GM06990 (cell line): ENCODE measurements at regions not wholly inside any gene's neighbourhood (a gene's known extent, or its start where the extent isn't known, plus 50 kb on each side); places are given as distances from the start of the nearest gene placed in this dataset.

Source experiments
- DNase-seq: peaks from one replicate; pipeline ENCODE4 v3.0.0-alpha.2; 2011; ENCODE audit not compliant: insufficient read length; ENCODE audit errors: extremely low read depth
- H3K27me3 ChIP-seq: replicated peaks from 2 replicates; pipeline ENCODE4 v1.6.0; 2011; ENCODE audit warnings: low read length; ENCODE audit not compliant: control insufficient read depth, insufficient read depth
- H3K36me3 ChIP-seq: 2 replicates; pipeline ENCODE4 v1.5.1; 2011; ENCODE audit warnings: low read length; ENCODE audit not compliant: control insufficient read depth, insufficient read depth
- H3K4me3 ChIP-seq: replicated peaks from 2 replicates; pipeline ENCODE4 v1.5.1; 2011; ENCODE audit warnings: low read depth, mild to moderate bottlenecking, control low read depth, low read length
- CTCF ChIP-seq: IDR thresholded peaks from 2 replicates; pipeline ENCODE4 v1.5.1; 2011; ENCODE audit warnings: low read length, control low read depth, mild to moderate bottlenecking, inconsistent platforms; ENCODE audit not compliant: insufficient read depth, poor library complexity, severe bottlenecking

DNA sequence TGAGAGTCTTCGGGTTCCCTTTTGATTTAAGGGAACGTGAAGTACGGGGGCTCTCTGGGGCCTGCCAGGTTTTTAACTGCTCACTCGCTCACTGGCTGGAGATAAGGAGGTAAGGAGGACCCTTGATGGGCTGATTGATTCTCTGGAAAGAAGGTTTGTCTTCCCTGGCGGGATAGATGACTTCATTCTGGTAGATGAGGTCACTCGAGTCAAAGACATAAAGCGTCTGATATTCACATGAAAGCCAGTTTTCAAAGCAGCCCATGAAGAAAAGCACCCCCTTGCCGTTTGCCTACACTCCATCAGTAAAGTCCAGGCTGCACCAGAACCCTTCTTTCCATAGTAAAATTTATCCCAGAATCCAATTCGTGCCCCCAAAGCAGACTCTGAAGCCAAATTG, 233.7 kb upstream of the IRX5 start:
- Histone ChIP-seq H3K36me3 (no peaks in the 10 kb centered on the region), H3K27me3 (no peaks in the 10 kb centered on the region), H3K4me3 (no peak overlapping the region)
- no peak for DNase-seq
- no peak for TF ChIP-seq CTCF

DNA sequence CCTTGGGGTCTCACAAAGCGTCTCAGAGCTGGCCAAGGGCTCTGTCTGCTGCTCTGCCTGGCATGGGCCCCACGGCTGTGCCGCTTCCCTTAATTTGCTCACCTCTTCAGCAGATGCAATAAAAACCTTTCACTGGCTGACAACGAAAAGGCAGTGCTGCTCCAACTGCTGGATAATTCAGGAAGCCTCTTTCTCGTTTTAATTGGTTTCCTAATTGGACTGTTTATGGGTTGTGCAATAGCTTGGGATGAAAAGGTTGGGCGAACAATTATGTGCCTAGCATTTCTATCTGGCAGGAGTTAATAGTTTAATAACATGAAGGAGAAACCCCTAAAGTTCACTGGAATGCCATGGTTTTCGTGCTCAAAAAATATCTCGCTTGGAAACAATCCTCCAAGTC, 234.1 kb upstream of the IRX5 start:
- DNase-seq = no peak
- no peak for TF ChIP-seq CTCF
- Histone ChIP-seq H3K4me3 (no peak overlapping the region), H3K36me3 (no peaks in the 10 kb centered on the region), H3K27me3 (no peaks in the 10 kb centered on the region)

DNA sequence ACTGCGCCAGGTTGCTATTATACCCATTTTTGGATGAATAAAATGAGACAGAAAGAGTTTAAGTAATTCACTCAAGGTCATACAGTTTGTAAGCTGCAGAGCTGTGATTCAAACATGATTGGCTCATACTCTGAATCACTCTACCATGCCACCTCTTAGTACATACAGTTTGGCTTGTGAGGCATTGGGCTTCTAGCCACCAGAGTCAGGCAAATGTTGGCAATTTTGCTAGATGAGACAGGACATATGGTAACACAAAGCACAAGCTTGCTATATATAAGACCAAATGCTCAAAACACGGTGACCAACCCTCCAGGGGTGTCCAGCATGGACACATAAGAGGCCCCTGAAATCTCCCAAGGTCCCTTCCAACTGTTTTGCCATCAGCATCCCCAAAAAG, 236.0 kb upstream of the IRX5 start:
- Histone ChIP-seq H3K27me3 (no peaks in the 10 kb centered on the region), H3K4me3 (no peak overlapping the region), H3K36me3 (no peaks in the 10 kb centered on the region)
- no peak for TF ChIP-seq CTCF
- no peak for DNase-seq

DNA sequence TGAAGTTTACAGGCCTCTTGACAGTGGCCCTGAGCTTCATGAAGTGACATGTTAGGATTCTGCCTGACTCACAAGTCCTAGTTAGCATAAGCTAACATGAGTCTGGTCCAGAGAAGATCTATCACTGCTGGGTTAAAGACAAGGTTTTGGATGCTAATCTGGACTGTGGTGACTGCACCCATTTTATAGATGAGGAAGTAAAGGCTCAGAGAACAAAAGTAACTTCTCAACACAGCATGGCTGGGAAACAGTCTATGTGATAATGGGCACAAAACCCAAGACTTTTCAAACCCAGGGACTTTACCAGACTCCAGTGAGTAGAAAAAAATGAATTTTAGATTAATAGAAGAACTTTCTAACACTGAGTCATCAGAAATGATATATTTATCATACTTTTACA, 236.8 kb upstream of the IRX5 start:
- Histone ChIP-seq H3K4me3 (no peak overlapping the region), H3K36me3 (no peaks in the 10 kb centered on the region), H3K27me3 (no peaks in the 10 kb centered on the region)
- no peak for DNase-seq
- no peak for TF ChIP-seq CTCF

GRCh38 chr16:54690710-54691109, 240.0 kb upstream of the IRX5 start:
- no peak for TF ChIP-seq CTCF
- Histone ChIP-seq H3K4me3 (no peak overlapping the region), H3K27me3 (no peaks in the 10 kb centered on the region), H3K36me3 (no peaks in the 10 kb centered on the region)
- no peak for DNase-seq

DNA sequence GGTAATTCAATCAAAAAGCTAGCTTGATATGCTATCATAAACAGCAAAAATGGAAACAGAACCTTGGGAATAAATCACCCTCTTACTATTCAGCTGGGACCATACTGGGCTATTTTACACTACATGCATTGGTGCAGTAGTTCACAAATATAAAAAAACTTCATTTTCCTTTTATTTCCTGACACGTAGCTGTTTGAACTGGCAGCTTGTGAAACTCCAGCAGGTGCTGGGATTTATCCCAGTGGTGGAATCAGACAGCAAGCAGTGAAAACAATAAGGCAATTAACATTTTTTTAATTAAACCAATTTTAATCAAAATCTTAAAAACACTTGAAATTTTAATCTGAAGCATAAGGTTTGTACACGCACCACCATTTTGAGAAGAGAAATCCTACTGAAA, 240.4 kb upstream of the IRX5 start:
- no peak for DNase-seq
- TF ChIP-seq CTCF = no peak
- Histone ChIP-seq H3K27me3 (no peaks in the 10 kb centered on the region), H3K4me3 (no peak overlapping the region), H3K36me3 (no peaks in the 10 kb centered on the region)
